Heart left ventricle (tissue), 13 donors: ENCODE measurements at regions not wholly inside any gene's neighbourhood (a gene's known extent, or its start where the extent isn't known, plus 50 kb on each side); places are given as distances from the start of the nearest gene placed in this dataset.

Experiments
- CTCF ChIP-seq, 12 donors: fragments of 200-600 bp; sonication (generic) in 4 of 12; IDR thresholded peaks; one replicate each; pipeline versions ENCODE4 v1.5.0 to v1.8.0; 2018 to 2022; ENCODE audit warnings: antibody characterized with exemption in 12 of 12, mild to moderate bottlenecking in 5 of 12
- POLR2A ChIP-seq, 2 donors: fragments of 450-650 bp; IDR thresholded peaks; one replicate each; pipeline ENCODE4 v1.6.1; 2017; ENCODE audit warnings: antibody characterized with exemption in 2 of 2, mild to moderate bottlenecking in 2 of 2, moderate library complexity in 2 of 2
- donor health status: ischemic (EF 13 %, LVEDD 7.1; RV severe dilation, severe dysfunction).
- donor health status: DM: no; HTN: yes; CAD: no.
- donor health status: DM: no; HTN: no; CAD: no.
- donor health status: ischemic (EF 25% LVEDD 6.9; RV normal size, moderate dysfunction).
- donor health status: ischemic (EF 25% LVEDD 5.7; RV mildly dilated, moderate dysfunction).
- donor health status: ischemic (EF 35%, LVEDD 5.7; RV mildly dilated, moderate dysfunction).
- donor health status: nonischemic (EF 11% LVEDD 7.7; RV severe dilation, severe dysfunction).
- donor health status: DM: yes; HTN: yes; CAD: no.
- donor health status: PGD.
- donor health status: ischemic (EF 29% LVEDD 5.4; RV normal size, mild dysfunction).
- donor health status: nonischemic (EF 23%, LVEDD 6.1; RV moderate dilation, normal function).

DNA sequence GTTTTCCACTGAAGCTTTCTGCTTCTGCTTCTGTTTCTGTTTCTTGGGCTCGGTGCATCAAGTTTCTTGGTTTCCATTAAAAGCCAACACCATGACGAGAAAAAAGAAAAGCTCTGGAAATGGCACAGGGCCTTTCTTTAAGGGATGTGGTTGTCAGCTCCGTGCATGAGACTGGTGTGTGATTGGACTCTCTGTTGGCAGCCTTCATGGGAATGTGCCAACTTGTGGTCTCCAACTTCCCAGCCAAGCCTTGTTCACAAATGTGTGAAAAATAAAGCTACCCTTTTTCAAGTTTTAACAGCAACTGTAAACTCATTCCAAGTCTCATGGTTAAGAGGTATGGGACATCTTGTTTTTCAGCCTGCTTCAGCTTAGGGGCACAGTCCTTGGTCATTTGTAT, 68.7 kb upstream of the CST7 start:
- TF ChIP-seq CTCF (IDR thresholded peaks at IDR 0.05) (no peak), POLR2A (IDR thresholded peaks at IDR 0.05) (no peak)
